Skin of body (tissue), 1 donor: ENCODE measurements at regions not wholly inside any gene's neighbourhood (a gene's known extent, or its start where the extent isn't known, plus 50 kb on each side); places are given as distances from the start of the nearest gene placed in this dataset.
"Not testable (repeated sequence)": the region's sequence is repeated elsewhere in the genome, so short reads cannot be mapped to it uniquely, and the experiment has no call there.

Experiments
- DNase-seq: peaks from one replicate; lab custom pipeline; 2025; lab: John Stamatoyannopoulos, UW

- DNase-seq, result no peak
Observed at GRCh38 chr6:151671195-151671594, 136.3 kb upstream of the ESR1 start.

- no peak for DNase-seq
Observed at GRCh38 chr6:151674578-151674977, 132.9 kb upstream of the ESR1 start.

- DNase-seq, result no peak
Observed at GRCh38 chr6:151675746-151676459, 131.6 kb upstream of the ESR1 start.

- no peak for DNase-seq
Observed at GRCh38 chr6:151676460-151676945, 131.0 kb upstream of the ESR1 start.

GRCh38 chr6:151677404-151677803 lies 130.1 kb upstream of the ESR1 start:
- no peak for DNase-seq

GRCh38 chr6:151679081-151679480 lies 128.4 kb upstream of the ESR1 start:
- no peak for DNase-seq

- no peak for DNase-seq
Observed at GRCh38 chr6:151679941-151680340, 127.5 kb upstream of the ESR1 start.

- no peak for DNase-seq
Observed at GRCh38 chr6:151680846-151681432, 126.5 kb upstream of the ESR1 start.

GRCh38 chr6:151681433-151682059 lies 125.9 kb upstream of the ESR1 start:
- peak; percentile 24 for DNase-seq

GRCh38 chr6:151682251-151682650 lies 125.2 kb upstream of the ESR1 start:
- DNase-seq, result no peak

GRCh38 chr6:151682922-151683321 lies 124.6 kb upstream of the ESR1 start:
- no peak for DNase-seq

GRCh38 chr6:151683381-151683780 lies 124.1 kb upstream of the ESR1 start:
- DNase-seq, result no peak

- no peak for DNase-seq
Observed at GRCh38 chr6:151689499-151690201, 117.8 kb upstream of the ESR1 start.

- no peak for DNase-seq
Observed at GRCh38 chr6:151690303-151690702, 117.2 kb upstream of the ESR1 start.

- no peak for DNase-seq
Observed at GRCh38 chr6:151690768-151691562, 116.5 kb upstream of the ESR1 start.

- no peak for DNase-seq
Observed at GRCh38 chr6:151692216-151692615, 115.3 kb upstream of the ESR1 start.

- no peak for DNase-seq
Observed at GRCh38 chr6:151693366-151693765, 114.1 kb upstream of the ESR1 start.

GRCh38 chr6:151695156-151695555 lies 112.3 kb upstream of the ESR1 start:
- no peak for DNase-seq

- not testable (repeated sequence) for DNase-seq
Observed at GRCh38 chr6:151696302-151696701, 111.2 kb upstream of the ESR1 start.

GRCh38 chr6:151698931-151699700 lies 108.4 kb upstream of the ESR1 start:
- DNase-seq, result peak; percentile 56
